GM12875 (cell line): ENCODE measurements at regions not wholly inside any gene's neighbourhood (a gene's known extent, or its start where the extent isn't known, plus 50 kb on each side); places are given as distances from the start of the nearest gene placed in this dataset.

Source experiments
- H3K4me3 ChIP-seq: one replicate; pipeline ENCODE4 v1.5.1; 2011; ENCODE audit warnings: low read depth, low read length, control low read depth
- TF ChIP-seq, protein P1 (sequence below): IDR thresholded peaks from 2 replicates; pipeline ENCODE4 v1.5.1; 2011; ENCODE audit warnings: low read depth, mild to moderate bottlenecking, control low read depth, inconsistent platforms, low read length, moderate library complexity, borderline replicate concordance; ENCODE audit not compliant: insufficient read depth

DNA sequence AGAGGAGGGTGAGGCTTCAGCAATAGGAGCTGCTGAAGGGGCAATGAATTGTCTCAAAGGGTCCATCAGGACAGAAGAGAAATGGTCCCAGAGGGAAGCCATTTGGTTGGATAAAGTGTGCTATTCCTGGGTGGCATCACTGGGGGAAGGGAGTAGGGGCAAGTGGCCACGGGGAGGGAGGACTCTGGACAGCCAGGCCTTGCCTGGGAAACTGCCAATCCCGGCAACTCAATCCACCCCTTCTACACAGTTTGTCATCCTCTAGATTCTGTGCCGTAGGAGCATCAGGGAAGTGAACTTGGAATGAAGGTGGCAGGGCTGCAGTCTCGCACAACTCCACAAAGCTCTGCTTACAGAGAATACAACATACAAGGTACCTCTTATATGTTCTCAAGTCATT, 59.5 kb upstream of the RIPOR2 start:
- TF ChIP-seq, protein P1, sequence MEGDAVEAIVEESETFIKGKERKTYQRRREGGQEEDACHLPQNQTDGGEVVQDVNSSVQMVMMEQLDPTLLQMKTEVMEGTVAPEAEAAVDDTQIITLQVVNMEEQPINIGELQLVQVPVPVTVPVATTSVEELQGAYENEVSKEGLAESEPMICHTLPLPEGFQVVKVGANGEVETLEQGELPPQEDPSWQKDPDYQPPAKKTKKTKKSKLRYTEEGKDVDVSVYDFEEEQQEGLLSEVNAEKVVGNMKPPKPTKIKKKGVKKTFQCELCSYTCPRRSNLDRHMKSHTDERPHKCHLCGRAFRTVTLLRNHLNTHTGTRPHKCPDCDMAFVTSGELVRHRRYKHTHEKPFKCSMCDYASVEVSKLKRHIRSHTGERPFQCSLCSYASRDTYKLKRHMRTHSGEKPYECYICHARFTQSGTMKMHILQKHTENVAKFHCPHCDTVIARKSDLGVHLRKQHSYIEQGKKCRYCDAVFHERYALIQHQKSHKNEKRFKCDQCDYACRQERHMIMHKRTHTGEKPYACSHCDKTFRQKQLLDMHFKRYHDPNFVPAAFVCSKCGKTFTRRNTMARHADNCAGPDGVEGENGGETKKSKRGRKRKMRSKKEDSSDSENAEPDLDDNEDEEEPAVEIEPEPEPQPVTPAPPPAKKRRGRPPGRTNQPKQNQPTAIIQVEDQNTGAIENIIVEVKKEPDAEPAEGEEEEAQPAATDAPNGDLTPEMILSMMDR, result no peak
- no peak overlapping the region for H3K4me3 ChIP-seq

DNA sequence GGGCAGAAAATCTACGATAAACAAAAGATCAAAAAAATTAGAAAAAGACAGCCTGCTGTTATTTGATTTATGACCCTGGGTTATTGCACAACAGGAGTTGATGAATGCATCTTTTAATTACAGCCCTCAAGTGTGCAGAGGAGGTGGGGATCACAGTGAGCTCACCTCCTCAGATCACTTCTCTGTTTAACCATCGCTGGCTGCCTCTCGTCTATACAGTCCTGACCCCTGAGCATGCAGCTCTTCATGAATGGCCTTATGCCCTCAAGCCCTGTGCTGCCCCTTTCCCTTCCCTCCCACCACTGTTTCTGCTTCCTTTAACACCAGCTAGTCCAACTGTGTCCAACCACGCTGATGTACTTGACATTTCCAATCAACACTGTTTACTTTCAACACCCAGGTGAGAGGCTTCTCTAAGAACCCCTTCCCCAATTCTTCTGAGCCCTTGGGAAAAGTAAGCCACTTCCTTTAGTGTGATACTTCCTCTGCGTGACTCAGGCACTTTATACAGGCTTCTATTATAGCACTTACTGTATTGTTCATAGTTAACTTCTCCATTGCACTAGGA, 60.6 kb upstream of the RIPOR2 start:
- TF ChIP-seq, protein P1, result no peak
- no peak overlapping the region for H3K4me3 ChIP-seq

DNA sequence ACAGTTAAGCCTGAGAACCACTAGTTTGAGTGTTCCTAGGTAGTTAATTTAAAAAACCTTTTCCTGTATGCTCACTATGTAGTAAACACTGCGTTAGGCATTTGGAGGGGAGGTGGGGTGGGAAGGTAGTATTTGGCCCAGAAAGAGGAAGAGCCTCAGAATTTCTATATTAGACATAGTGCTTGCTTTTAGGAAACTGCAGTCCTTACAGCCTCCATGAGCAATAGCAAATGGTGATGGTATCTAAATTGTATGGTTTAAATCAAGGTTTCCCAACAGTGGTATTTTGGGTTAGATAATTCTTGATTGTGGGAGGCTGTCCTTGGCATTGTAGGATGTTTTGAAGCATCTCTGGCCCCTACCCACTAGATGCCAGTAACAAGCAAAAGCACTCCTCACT, 61.5 kb upstream of the RIPOR2 start:
- TF ChIP-seq, protein P1, result no peak

GRCh38 chr6:24997905-24998304, 62.1 kb upstream of the RIPOR2 start:
- no peak overlapping the region for H3K4me3 ChIP-seq
- TF ChIP-seq, protein P1, result no peak

More for the DNA sequence above, 61.5 kb upstream of the RIPOR2 start:
- no peak overlapping the region for H3K4me3 ChIP-seq

- TF ChIP-seq, protein P1, result no peak
- no peak overlapping the region for H3K4me3 ChIP-seq
These were observed 66.7 kb upstream of the RIPOR2 start for GRCh38 chr6:25002326-25003091.

DNA sequence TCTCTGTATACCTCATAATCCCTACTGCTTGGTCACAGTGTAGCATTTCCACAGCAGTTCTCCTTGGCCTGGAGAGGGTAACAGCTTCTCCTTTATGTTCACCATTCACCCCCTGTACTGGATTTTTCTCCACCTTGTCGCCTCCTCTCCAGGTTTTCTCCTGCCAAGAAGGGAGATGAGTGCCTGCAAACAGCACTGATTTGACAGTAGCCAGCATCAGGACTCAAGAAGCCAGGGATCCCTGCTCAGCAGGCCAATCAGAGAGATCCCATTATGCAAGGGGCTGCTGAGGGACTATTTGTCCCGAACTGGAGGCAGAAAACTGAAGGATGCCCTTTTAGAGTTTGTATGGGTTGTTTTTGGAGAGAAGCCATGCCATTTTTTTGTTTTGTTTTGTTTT, 68.6 kb upstream of the RIPOR2 start:
- H3K4me3 ChIP-seq, result no peak overlapping the region
- TF ChIP-seq, protein P1, result no peak

GRCh38 chr6:25005010-25005409, 69.2 kb upstream of the RIPOR2 start:
- no peak overlapping the region for H3K4me3 ChIP-seq

More at GRCh38 chr6:25005010-25005409, 69.2 kb upstream of the RIPOR2 start:
- TF ChIP-seq, protein P1, result no peak
